Activated T-cell treated with anti-CD3 and anti-CD28 coated beads, Interleukin-2, amount 50 U/mL, for 4 hours (primary cell): ENCODE measurements at regions not wholly inside any gene's neighbourhood (a gene's known extent, or its start where the extent isn't known, plus 50 kb on each side); places are given as distances from the start of the nearest gene placed in this dataset.

Source experiments
- ATAC-seq, 2 donors: fragments of 200-7000 bp; cut with Tn5 transposase; one replicate each; pipeline ENCODE4 v1.10.0; 2021
- DNase-seq: peaks from one replicate; pipeline ENCODE4 v3.0.0-alpha.2; 2020
- H3K27me3 Mint-ChIP-seq: one replicate; pipeline ENCODE4 v1.8.0; 2021; ENCODE audit warnings: low read depth, mixed read lengths
- H3K36me3 Mint-ChIP-seq: one replicate; pipeline ENCODE4 v1.8.0; 2022; ENCODE audit warnings: mixed read lengths; ENCODE audit not compliant: insufficient read depth
- H3K4me1 Mint-ChIP-seq: one replicate; pipeline ENCODE4 v1.8.0; 2021; ENCODE audit warnings: low read depth, mixed read lengths
- H3K4me3 Mint-ChIP-seq: one replicate; pipeline ENCODE4 v1.8.0; 2021; ENCODE audit warnings: mild to moderate bottlenecking, moderate library complexity, mixed read lengths
- H3K9me3 Mint-ChIP-seq: one replicate; pipeline ENCODE4 v1.8.0; 2021; ENCODE audit warnings: mixed read lengths

DNA sequence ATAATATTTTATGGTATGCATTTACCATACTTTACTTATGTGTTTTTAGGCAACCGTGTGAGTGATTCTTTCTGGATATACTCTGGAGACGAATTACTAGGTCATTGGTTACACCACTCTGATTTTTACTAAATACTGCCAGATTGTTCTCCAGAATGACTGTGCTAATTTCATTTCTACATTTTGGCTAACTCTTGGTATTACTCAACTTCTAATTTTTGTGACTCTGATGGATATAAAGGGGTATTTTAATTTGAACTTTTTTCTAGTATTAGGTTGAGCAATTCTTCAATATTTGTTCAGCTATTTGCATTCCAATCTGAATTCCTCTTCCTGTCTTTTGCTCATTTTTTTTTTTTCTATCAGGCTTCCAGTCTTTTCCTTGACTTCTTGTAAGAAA lies 223.6 kb downstream of the MDFIC start:
- Mint-ChIP-seq H3K27me3 (no peaks in the 10 kb centered on the region), H3K4me1 (peaks cover 6% of the 10 kb centered on the region), H3K36me3 (no peaks in the 10 kb centered on the region), H3K4me3 (no peak overlapping the region), H3K9me3 (no peaks in the 10 kb centered on the region)
- no peak for DNase-seq
- no peak for ATAC-seq

DNA sequence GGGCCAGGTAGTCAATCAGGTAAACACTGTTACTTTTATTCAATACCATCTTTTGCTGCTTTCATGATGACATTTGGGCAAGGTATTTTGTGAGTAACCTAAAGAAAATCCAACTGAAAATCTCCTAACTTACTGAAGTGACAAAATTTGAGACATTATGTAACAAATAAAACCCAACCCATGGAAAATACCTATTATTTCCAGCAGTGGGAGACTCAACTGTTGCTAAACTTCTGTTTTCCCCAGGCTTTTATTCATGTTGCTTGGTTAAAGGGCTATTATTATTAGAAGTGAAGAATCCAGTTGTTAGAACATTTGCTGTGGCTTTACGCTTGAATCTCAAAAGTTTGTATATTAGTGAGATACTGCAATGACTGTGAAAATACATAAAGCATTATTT lies 215.9 kb downstream of the MDFIC start:
- Mint-ChIP-seq H3K27me3 (no peaks in the 10 kb centered on the region), H3K4me1 (peaks cover 33% of the 10 kb centered on the region), H3K9me3 (peaks cover 6% of the 10 kb centered on the region), H3K4me3 (no peak overlapping the region), H3K36me3 (peaks cover 2% of the 10 kb centered on the region)
- DNase-seq (no peak), ATAC-seq (no peak)

DNA sequence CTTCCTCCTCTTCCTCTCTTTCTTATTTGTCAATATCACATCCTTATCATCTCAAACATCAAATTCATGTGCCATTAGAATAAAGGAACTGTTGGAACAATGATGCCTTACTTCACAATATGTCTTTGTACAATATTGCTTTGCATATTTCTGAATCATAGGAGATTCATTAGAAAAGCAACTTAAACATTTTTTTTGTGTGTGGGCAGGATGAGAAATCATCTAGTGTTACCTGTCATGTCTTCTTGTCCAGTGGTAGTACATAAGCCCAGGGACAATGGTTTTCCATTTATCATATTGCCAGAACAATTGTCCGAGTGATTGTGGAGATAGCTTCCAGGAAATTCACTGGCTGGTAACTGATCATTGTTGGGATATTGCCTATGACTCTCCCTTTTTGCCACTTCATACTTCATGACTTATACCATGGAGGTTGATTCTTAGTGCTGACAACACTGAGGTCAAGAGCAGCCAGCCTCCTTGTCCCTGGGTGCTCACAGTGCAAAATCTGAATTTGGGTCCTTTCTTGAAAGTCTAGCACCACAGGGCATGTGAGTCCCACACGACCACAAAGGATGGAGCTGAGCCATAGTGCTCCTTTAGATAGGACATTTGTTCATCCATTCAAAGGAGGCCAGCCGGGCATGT lies 215.0 kb downstream of the MDFIC start:
- H3K36me3 Mint-ChIP-seq, result peaks cover 2% of the 10 kb centered on the region
- no peak for DNase-seq
- ATAC-seq, result no peak
- no peaks in the 10 kb centered on the region for H3K27me3 Mint-ChIP-seq
- peaks cover 8% of the 10 kb centered on the region for H3K9me3 Mint-ChIP-seq
- H3K4me1 Mint-ChIP-seq, result peaks cover 33% of the 10 kb centered on the region
- H3K4me3 Mint-ChIP-seq, result no peak overlapping the region

DNA sequence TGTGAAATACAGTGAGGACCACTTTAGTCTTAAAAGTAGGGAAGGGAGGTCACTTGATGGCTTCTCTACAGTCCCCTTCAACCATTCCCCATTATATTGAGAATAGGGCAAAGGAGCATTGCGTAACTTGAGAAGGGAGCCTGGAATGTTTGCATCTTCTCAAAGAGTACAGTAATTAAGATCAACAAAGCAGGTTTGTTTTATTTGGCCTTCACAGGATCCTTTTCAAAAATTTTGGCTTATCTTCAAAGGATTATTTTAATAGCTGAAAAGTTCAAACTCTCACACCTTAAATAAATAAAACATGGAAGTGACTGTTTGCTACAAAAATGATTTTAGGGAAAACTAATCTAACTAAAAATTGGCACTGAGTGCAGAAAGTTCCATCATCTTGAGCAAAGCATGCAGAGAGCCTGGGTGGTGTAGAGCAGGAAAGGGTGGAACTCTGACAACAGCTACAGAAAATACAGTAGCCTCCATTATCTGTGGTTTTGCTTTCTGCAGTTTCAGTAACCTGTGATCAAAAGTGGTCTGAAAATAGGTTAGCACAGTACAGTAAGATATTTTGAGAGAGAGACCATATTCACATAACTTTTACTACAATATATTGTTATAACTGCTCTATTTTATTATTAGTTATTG lies 214.0 kb downstream of the MDFIC start:
- Mint-ChIP-seq H3K9me3 (peaks cover 13% of the 10 kb centered on the region), H3K27me3 (no peaks in the 10 kb centered on the region), H3K36me3 (peaks cover 2% of the 10 kb centered on the region), H3K4me3 (no peak overlapping the region), H3K4me1 (peaks cover 33% of the 10 kb centered on the region)
- ATAC-seq, result no peak
- no peak for DNase-seq

DNA sequence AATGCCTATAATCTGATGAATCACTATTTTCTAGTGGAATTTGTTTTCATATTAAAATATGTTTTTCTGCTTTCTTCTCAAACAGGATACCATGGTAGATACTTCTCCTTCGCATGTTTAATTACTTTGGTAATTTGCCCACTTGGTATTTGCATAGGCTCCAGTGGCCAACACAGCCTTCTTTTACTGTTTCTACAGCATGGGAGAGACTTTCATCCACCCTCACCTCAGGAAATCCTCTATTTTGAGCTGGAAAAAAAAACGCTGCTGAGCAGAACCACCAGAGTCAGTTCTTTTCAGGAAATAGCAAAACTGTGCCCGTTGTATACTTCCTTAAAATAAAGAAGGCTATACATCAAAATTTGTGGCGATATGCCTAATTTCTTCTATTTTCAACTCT lies 213.3 kb downstream of the MDFIC start:
- H3K27me3 Mint-ChIP-seq, result no peaks in the 10 kb centered on the region
- peaks cover 2% of the 10 kb centered on the region for H3K36me3 Mint-ChIP-seq
- no peak for ATAC-seq
- H3K4me3 Mint-ChIP-seq, result no peak overlapping the region
- peaks cover 13% of the 10 kb centered on the region for H3K9me3 Mint-ChIP-seq
- H3K4me1 Mint-ChIP-seq, result peaks cover 33% of the 10 kb centered on the region
- DNase-seq, result no peak

DNA sequence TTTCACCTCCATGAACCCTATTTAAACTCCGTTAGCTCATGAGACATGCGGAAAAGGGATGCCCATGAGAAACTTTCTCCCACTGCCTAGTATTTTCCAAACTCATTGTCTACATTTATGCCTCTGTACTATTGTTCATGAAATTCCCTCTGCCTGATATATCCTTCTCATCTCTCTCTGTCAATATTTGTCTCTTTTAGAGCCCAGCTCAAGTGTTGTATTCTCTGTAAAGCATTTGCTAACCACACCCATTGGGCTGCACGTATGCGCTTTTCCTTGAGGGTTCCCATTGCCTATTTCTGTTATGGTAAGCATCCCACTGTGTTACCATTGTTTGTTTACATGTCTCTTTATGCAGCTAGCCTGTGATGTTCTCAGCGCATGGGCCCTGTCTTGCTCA lies 211.4 kb downstream of the MDFIC start:
- peaks cover 13% of the 10 kb centered on the region for H3K9me3 Mint-ChIP-seq
- H3K36me3 Mint-ChIP-seq, result peaks cover 2% of the 10 kb centered on the region
- no peaks in the 10 kb centered on the region for H3K27me3 Mint-ChIP-seq
- peaks cover 33% of the 10 kb centered on the region for H3K4me1 Mint-ChIP-seq
- no peak for ATAC-seq
- no peak overlapping the region for H3K4me3 Mint-ChIP-seq
- no peak for DNase-seq

DNA sequence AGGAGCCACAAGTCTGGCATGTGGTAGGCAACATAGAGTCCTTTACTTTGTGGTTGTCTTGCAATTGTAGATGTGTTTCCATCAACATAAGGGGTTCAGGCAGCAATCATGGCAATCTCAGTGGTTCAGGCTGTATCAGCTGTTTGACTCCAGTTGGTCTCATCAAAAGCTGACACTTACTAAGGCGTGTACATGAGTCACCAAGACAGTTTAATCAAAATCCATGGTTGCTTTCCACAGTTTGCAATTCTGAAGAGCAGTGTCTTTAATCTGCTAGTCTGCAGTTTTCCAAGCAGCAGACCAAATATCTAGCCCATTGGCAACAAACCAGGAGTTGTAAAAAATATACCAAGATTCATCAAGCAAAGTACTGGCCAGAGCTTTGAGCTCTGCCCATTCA lies 210.2 kb downstream of the MDFIC start:
- ATAC-seq (no peak), DNase-seq (no peak)
- Mint-ChIP-seq H3K4me1 (peaks cover 29% of the 10 kb centered on the region), H3K9me3 (peaks cover 13% of the 10 kb centered on the region), H3K27me3 (no peaks in the 10 kb centered on the region), H3K36me3 (peaks cover 2% of the 10 kb centered on the region), H3K4me3 (no peak overlapping the region)

DNA sequence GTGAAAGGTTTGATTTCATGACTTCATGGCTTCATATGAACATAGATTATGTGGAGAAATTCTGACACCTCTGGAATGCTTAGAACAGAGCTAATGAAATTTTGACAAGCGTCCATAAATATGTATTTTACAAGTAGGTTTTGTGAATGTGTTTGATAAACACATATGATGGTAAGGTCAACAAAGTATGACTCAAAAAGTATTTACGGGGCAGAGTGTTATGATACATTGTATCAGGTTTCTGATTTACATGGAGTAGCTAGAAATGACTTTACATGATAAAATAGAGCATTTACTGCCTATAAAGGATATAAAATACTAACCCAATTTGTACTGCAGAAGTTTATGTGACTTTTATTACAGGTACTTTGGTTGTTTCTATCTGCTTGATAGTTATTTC lies 206.3 kb downstream of the MDFIC start:
- Mint-ChIP-seq H3K36me3 (no peaks in the 10 kb centered on the region), H3K4me3 (no peak overlapping the region), H3K9me3 (peaks cover 9% of the 10 kb centered on the region), H3K27me3 (no peaks in the 10 kb centered on the region), H3K4me1 (peaks cover under 1% of the 10 kb centered on the region)
- ATAC-seq (no peak), DNase-seq (no peak)

DNA sequence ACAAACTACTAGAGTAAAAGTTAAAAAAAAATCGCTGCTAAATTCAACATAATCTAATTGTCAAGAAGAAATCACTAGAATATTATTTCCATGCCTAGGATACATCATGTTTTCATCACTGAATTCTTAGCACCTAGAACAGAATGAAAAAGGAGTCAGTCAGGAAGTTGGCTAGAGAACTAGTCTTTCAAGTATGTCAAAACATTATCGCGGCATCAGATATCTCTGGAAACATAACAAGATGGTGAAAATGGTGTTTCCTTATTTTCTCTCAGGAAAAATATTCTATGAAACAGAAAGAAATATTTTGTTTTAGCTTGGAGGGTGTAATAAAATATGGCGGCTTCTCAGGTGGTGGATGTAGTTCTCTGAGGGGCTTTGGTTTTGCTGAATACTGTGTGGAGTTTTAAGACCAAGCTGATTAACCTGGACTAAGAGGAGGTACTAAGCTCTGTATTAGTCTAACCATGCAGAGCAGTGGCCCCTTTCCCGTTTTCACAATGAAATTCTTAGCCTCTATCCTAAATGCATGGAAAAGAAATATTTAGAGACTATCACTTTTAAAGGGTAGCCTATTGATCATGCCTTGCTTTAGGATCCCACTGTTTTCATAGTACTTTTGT lies 205.6 kb downstream of the MDFIC start:
- H3K36me3 Mint-ChIP-seq, result no peaks in the 10 kb centered on the region
- H3K4me1 Mint-ChIP-seq, result peaks cover 3% of the 10 kb centered on the region
- no peaks in the 10 kb centered on the region for H3K27me3 Mint-ChIP-seq
- ATAC-seq (no peak), DNase-seq (no peak)
- H3K9me3 Mint-ChIP-seq, result peaks cover 7% of the 10 kb centered on the region
- no peak overlapping the region for H3K4me3 Mint-ChIP-seq

DNA sequence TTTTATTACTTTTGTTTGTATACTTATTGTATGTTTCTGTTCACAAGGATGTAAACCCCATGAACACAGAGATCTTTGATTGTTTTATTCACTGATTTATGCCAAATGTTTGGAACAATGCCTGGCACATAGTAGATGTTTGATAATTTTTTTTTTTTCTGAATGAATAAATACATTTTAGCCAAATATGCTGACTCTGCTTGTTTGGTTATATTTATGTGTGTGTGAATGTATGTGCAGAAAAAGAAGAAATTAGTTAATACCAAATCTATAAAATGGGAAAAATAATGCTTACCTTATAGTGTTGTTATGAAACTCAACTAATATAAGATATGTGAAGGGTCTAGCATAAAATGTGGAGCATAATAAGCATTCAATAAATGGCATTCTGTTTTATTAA lies 203.9 kb downstream of the MDFIC start:
- Mint-ChIP-seq H3K27me3 (no peaks in the 10 kb centered on the region), H3K4me3 (no peak overlapping the region), H3K9me3 (no peaks in the 10 kb centered on the region), H3K36me3 (no peaks in the 10 kb centered on the region), H3K4me1 (peaks cover 6% of the 10 kb centered on the region)
- DNase-seq (no peak), ATAC-seq (no peak)

DNA sequence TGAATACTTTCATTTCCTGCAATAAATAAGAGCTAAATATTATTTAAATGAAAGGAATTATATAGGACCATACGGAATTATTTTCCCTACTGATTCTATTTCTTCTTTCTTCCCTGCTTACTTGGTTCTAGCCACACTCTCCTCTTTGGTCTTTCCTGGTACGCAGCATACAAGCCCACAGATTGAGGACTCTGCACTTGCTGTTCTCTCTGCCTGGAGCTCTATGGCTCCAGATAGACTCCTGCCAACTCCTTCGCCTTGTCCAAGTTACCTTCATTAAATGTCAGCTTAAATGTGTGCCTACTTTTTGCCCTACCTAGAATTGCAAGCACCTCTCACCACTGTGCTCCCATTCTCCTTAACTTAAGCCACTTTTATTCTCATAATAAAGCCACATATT lies 203.4 kb downstream of the MDFIC start:
- H3K4me1 Mint-ChIP-seq, result peaks cover 6% of the 10 kb centered on the region
- DNase-seq, result no peak
- H3K36me3 Mint-ChIP-seq, result no peaks in the 10 kb centered on the region
- ATAC-seq, result no peak
- H3K9me3 Mint-ChIP-seq, result no peaks in the 10 kb centered on the region
- no peaks in the 10 kb centered on the region for H3K27me3 Mint-ChIP-seq
- H3K4me3 Mint-ChIP-seq, result no peak overlapping the region

DNA sequence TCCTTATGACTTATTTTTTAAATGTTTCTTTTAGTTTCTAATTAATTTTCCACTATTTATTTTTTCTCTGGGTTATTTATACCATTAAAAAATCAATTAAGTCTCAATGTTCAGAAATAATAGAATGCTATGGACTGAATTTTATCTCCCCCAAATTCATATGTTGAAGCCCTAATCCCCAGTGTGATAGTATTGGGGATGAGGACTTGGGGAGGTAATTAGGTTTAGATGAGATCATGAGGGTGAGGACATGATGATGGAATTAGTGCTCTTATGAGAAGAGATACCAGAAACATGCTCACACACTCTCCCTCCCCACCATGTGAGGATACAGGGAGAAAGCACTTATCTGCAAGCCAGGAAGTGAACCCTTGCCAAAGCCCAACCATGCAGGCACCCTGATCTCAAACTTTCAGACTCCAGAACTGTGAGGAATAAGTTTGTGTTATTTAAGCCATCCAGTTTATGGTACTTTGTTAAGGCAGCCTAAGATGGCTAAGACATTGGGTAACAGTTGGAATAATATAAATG lies 202.6 kb downstream of the MDFIC start:
- no peaks in the 10 kb centered on the region for H3K9me3 Mint-ChIP-seq

DNA sequence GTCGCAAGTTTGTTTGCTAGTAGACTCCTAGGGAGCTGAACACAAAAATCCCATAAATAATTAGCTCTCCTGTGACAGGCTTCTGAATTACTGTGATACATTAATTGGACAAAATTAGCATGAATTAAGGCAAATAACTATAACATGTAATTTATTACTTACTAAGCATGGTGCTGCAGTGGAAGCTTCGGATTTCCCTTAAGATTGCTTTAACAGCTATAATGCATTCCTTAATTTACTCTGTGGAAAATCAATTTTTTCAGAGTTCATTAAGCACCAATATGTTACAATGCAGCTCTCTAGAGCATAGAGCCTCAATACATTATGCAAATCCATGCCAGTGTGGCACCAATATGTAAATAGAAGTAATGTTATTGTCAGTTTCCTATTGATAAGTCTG lies 201.5 kb downstream of the MDFIC start:
- Mint-ChIP-seq H3K36me3 (no peaks in the 10 kb centered on the region), H3K4me1 (peaks cover 6% of the 10 kb centered on the region), H3K4me3 (no peak overlapping the region), H3K27me3 (no peaks in the 10 kb centered on the region), H3K9me3 (no peaks in the 10 kb centered on the region)
- DNase-seq (no peak), ATAC-seq (no peak)

More for the DNA sequence above, 202.6 kb downstream of the MDFIC start:
- no peak overlapping the region for H3K4me3 Mint-ChIP-seq
- ATAC-seq, result no peak
- H3K36me3 Mint-ChIP-seq, result no peaks in the 10 kb centered on the region
- DNase-seq, result no peak
- no peaks in the 10 kb centered on the region for H3K27me3 Mint-ChIP-seq
- peaks cover 6% of the 10 kb centered on the region for H3K4me1 Mint-ChIP-seq

DNA sequence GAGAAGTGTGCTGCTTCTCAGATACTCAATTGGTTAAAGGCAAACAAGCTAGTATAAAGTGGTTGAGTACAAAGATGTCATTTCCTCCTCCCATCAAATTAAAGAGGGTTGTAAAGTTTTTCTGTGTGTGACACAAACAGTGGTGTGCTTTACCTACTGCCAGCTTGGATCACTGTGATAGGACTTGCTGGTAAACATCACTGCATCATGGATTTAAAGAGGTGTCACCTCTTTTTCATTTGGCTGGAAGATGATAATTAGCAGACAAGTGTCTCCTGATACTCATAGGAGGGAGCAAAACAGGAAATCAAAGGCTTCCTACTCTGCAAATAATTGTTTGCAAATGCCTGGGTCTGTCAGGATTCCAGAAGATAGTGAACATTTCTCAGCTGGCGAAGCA lies 200.5 kb downstream of the MDFIC start:
- Mint-ChIP-seq H3K4me3 (no peak overlapping the region), H3K36me3 (no peaks in the 10 kb centered on the region), H3K9me3 (no peaks in the 10 kb centered on the region), H3K27me3 (no peaks in the 10 kb centered on the region), H3K4me1 (peaks cover 6% of the 10 kb centered on the region)
- no peak for DNase-seq
- ATAC-seq, result no peak

DNA sequence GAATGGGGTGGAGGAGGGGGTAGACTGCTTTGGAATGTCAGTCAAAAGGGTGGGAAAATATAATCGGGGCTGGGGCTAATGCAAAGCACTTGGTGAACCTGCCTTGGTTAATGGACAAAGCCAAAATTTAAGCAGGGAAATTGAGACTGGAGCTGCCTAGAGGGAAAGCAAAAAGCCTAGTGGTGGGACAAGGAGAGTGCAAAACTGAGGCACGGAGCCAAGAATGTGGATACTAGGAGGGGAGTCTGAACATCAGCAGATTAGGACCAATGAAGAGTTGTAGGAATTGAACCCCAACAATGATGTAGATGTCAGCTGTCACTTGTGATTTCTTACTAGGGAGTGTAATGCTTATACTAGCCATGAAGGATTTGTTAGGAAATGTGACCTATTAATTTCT lies 195.9 kb downstream of the MDFIC start:
- DNase-seq (no peak), ATAC-seq (no peak)
- Mint-ChIP-seq H3K36me3 (no peaks in the 10 kb centered on the region), H3K9me3 (no peaks in the 10 kb centered on the region), H3K4me1 (peaks cover 6% of the 10 kb centered on the region), H3K27me3 (no peaks in the 10 kb centered on the region), H3K4me3 (no peak overlapping the region)
